ENCODE measurements at regions not wholly inside any gene's neighbourhood (a gene's known extent, or its start where the extent isn't known, plus 50 kb on each side); places are given as distances from the start of the nearest gene placed in this dataset.

- no peak overlapping the region for H3K4me3 ChIP-seq (ENCODE audit: low read depth, low read length)
- TF ChIP-seq POLR2A (IDR thresholded peaks at IDR 0.05; ENCODE audit: extremely low read depth, insufficient read length) (no peak), MAX (IDR thresholded peaks at IDR 0.05; ENCODE audit: low read depth, low read length) (no peak), MYC (IDR thresholded peaks at IDR 0.05; ENCODE audit: low read depth, low read length) (no peak)
- TF ChIP-seq, protein P1, sequence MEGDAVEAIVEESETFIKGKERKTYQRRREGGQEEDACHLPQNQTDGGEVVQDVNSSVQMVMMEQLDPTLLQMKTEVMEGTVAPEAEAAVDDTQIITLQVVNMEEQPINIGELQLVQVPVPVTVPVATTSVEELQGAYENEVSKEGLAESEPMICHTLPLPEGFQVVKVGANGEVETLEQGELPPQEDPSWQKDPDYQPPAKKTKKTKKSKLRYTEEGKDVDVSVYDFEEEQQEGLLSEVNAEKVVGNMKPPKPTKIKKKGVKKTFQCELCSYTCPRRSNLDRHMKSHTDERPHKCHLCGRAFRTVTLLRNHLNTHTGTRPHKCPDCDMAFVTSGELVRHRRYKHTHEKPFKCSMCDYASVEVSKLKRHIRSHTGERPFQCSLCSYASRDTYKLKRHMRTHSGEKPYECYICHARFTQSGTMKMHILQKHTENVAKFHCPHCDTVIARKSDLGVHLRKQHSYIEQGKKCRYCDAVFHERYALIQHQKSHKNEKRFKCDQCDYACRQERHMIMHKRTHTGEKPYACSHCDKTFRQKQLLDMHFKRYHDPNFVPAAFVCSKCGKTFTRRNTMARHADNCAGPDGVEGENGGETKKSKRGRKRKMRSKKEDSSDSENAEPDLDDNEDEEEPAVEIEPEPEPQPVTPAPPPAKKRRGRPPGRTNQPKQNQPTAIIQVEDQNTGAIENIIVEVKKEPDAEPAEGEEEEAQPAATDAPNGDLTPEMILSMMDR (IDR thresholded peaks at IDR 0.05; ENCODE audit: low read depth, low read length) = no peak
- no peak for DNase-seq (ENCODE audit: low read depth)
These were observed 98.8 kb upstream of the MYCBP2 start for GRCh38 chr13:77425705-77426104.

DNA sequence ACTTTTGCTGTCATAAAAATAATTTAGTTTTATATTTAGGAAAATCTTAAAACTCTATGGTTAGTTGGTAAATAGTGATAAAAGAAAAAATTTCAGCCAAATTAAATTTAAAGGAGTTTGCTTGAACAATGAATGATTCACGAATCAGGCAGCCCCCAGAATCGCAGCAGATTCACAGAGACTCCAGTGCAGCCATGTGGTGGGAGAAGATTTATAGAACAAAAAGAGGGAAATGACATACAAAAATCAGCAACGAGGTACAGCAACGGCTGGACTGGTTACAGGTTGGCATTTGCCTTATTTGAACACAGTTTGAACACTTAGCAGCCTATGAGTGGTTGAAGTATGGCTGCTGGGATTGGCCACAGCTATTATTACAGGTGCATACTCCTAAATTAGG is 96.4 kb upstream of the MYCBP2 start:
- H3K4me3 ChIP-seq (ENCODE audit: low read depth, low read length) = no peak overlapping the region
- TF ChIP-seq POLR2A (IDR thresholded peaks at IDR 0.05; ENCODE audit: extremely low read depth, insufficient read length) (no peak), MYC (IDR thresholded peaks at IDR 0.05; ENCODE audit: low read depth, low read length) (no peak), MAX (IDR thresholded peaks at IDR 0.05; ENCODE audit: low read depth, low read length) (no peak)
- TF ChIP-seq, protein P1 (IDR thresholded peaks at IDR 0.05; ENCODE audit: low read depth, low read length) = no peak
- DNase-seq (ENCODE audit: low read depth) = no peak

DNA sequence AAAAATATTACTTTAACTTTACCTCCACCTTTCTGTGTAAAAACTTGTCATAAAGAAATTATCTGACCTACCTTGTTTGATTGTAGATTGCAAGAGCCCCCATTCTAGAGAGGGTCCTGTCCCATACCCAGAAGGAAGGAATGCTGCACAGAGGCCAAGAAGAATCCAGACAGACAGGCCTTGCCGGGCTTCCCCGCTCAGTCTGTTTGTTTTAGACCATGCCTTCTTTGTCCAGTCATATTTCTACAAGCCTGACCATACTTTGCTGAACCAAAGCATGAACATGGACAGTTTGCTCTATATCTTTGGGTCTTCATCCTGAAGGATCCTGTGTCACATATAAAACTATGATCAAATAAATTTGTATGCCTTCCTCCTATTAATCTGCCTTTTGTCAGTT is 95.8 kb upstream of the MYCBP2 start:
- TF ChIP-seq, protein P1 (IDR thresholded peaks at IDR 0.05; ENCODE audit: low read depth, low read length) = no peak
- no peak for TF ChIP-seq POLR2A (IDR thresholded peaks at IDR 0.05; ENCODE audit: extremely low read depth, insufficient read length)
- no peak for TF ChIP-seq MAX (IDR thresholded peaks at IDR 0.05; ENCODE audit: low read depth, low read length)
- TF ChIP-seq MYC (IDR thresholded peaks at IDR 0.05; ENCODE audit: low read depth, low read length) = no peak
- no peak for DNase-seq (ENCODE audit: low read depth)
- H3K4me3 ChIP-seq (ENCODE audit: low read depth, low read length) = no peak overlapping the region

- TF ChIP-seq, protein P1 (IDR thresholded peaks at IDR 0.05; ENCODE audit: low read depth, low read length) = no peak
- TF ChIP-seq MAX (IDR thresholded peaks at IDR 0.05; ENCODE audit: low read depth, low read length) (no peak), POLR2A (IDR thresholded peaks at IDR 0.05; ENCODE audit: extremely low read depth, insufficient read length) (no peak), MYC (IDR thresholded peaks at IDR 0.05; ENCODE audit: low read depth, low read length) (no peak)
- no peak overlapping the region for H3K4me3 ChIP-seq (ENCODE audit: low read depth, low read length)
- no peak for DNase-seq (ENCODE audit: low read depth)
These were observed 91.0 kb upstream of the MYCBP2 start for GRCh38 chr13:77417897-77418296.

GRCh38 chr13:77416666-77417212 is 89.8 kb upstream of the MYCBP2 start:
- TF ChIP-seq POLR2A (IDR thresholded peaks at IDR 0.05; ENCODE audit: extremely low read depth, insufficient read length) (no peak), MYC (IDR thresholded peaks at IDR 0.05; ENCODE audit: low read depth, low read length) (no peak), MAX (IDR thresholded peaks at IDR 0.05; ENCODE audit: low read depth, low read length) (no peak)
- TF ChIP-seq, protein P1 (IDR thresholded peaks at IDR 0.05; ENCODE audit: low read depth, low read length) = no peak
- no peak for DNase-seq (ENCODE audit: low read depth)
- H3K4me3 ChIP-seq (ENCODE audit: low read depth, low read length) = no peak overlapping the region
